ENCODE measurements at regions not wholly inside any gene's neighbourhood (a gene's known extent, or its start where the extent isn't known, plus 50 kb on each side); places are given as distances from the start of the nearest gene placed in this dataset.
"Not testable (repeated sequence)": the region's sequence is repeated elsewhere in the genome, so short reads cannot be mapped to it uniquely, and the experiment has no call there.

- H3K4me3 ChIP-seq (ENCODE audit: low read depth, low read length): no peak overlapping the region
- no peak for DNase-seq (ENCODE audit: low read depth)
- no peak for TF ChIP-seq CTCF (conservative IDR thresholded peaks at IDR 0.05; ENCODE audit: low read depth, low read length)
Measured at GRCh38 chr5:18792145-18792544, 1157.9 kb downstream of the TAF11L14 start.

GRCh38 chr5:18797222-18797621 is 1163.0 kb downstream of the TAF11L14 start:
- no peak overlapping the region for H3K4me3 ChIP-seq (ENCODE audit: low read depth, low read length)
- no peak for DNase-seq (ENCODE audit: low read depth)
- no peak for TF ChIP-seq CTCF (conservative IDR thresholded peaks at IDR 0.05; ENCODE audit: low read depth, low read length)

- no peak for DNase-seq (ENCODE audit: low read depth)
- H3K4me3 ChIP-seq (ENCODE audit: low read depth, low read length): no peak overlapping the region
- no peak for TF ChIP-seq CTCF (conservative IDR thresholded peaks at IDR 0.05; ENCODE audit: low read depth, low read length)
Measured at GRCh38 chr5:18798058-18798457, 1163.8 kb downstream of the TAF11L14 start.

GRCh38 chr5:18799482-18800128 is 1165.3 kb downstream of the TAF11L14 start:
- no peak for TF ChIP-seq CTCF (conservative IDR thresholded peaks at IDR 0.05; ENCODE audit: low read depth, low read length)
- DNase-seq (ENCODE audit: low read depth): no peak
- no peak overlapping the region for H3K4me3 ChIP-seq (ENCODE audit: low read depth, low read length)

GRCh38 chr5:18800293-18801025 is 1166.2 kb downstream of the TAF11L14 start:
- DNase-seq (ENCODE audit: low read depth): no peak
- no peak overlapping the region for H3K4me3 ChIP-seq (ENCODE audit: low read depth, low read length)
- no peak for TF ChIP-seq CTCF (conservative IDR thresholded peaks at IDR 0.05; ENCODE audit: low read depth, low read length)

- not testable (repeated sequence) for DNase-seq (ENCODE audit: low read depth); H3K4me3 ChIP-seq (ENCODE audit: low read depth, low read length)
Measured at GRCh38 chr5:18801413-18801812, 1167.2 kb downstream of the TAF11L14 start.

- no peak for TF ChIP-seq CTCF (conservative IDR thresholded peaks at IDR 0.05; ENCODE audit: low read depth, low read length)
- no peak overlapping the region for H3K4me3 ChIP-seq (ENCODE audit: low read depth, low read length)
- DNase-seq (ENCODE audit: low read depth): no peak
Measured at GRCh38 chr5:18802336-18802735, 1168.1 kb downstream of the TAF11L14 start.

All from epithelial cell of proximal tubule (primary cell).